ENCODE measurements at regions not wholly inside any gene's neighbourhood (a gene's known extent, or its start where the extent isn't known, plus 50 kb on each side); places are given as distances from the start of the nearest gene placed in this dataset.

- TF ChIP-seq YY1 (IDR thresholded peaks at IDR 0.05; ENCODE audit: low read depth) (no peak), EP300 (IDR thresholded peaks at IDR 0.05; ENCODE audit: borderline replicate concordance) (no peak), TAF1 (IDR thresholded peaks at IDR 0.05; ENCODE audit: low read depth) (no peak), MAX (IDR thresholded peaks at IDR 0.05) (no peak), FOXM1 (IDR thresholded peaks at IDR 0.05; ENCODE audit: borderline replicate concordance, low read depth) (no peak), REST (IDR thresholded peaks at IDR 0.05; ENCODE audit: low read depth) (no peak), ZBTB7A (IDR thresholded peaks at IDR 0.05; ENCODE audit: low read depth) (no peak), CREB1 (IDR thresholded peaks at IDR 0.05; ENCODE audit: low read depth) (no peak), TCF12 (IDR thresholded peaks at IDR 0.05; ENCODE audit: low read depth) (no peak), RAD21 (IDR thresholded peaks at IDR 0.05; ENCODE audit: low read depth) (no peak), NFIC (IDR thresholded peaks at IDR 0.05) (no peak), CEBPB (IDR thresholded peaks at IDR 0.05) (no peak)
These were observed 566.7 kb upstream of the NRP1 start for GRCh38 chr10:33901166-33901565.
